Activated naive CD8-positive, alpha-beta T cell treated with anti-CD3 and anti-CD28 coated beads, Interleukin-2, amount 50 U/mL, for 16 hours (primary cell): ENCODE measurements at regions not wholly inside any gene's neighbourhood (a gene's known extent, or its start where the extent isn't known, plus 50 kb on each side); places are given as distances from the start of the nearest gene placed in this dataset.
"Not testable (repeated sequence)": the region's sequence is repeated elsewhere in the genome, so short reads cannot be mapped to it uniquely, and the experiment has no call there.

Source experiments
- DNase-seq: peaks from one replicate; pipeline ENCODE4 v3.0.0-alpha.2; 2020; ENCODE audit warnings: low read depth, low spot score

DNA sequence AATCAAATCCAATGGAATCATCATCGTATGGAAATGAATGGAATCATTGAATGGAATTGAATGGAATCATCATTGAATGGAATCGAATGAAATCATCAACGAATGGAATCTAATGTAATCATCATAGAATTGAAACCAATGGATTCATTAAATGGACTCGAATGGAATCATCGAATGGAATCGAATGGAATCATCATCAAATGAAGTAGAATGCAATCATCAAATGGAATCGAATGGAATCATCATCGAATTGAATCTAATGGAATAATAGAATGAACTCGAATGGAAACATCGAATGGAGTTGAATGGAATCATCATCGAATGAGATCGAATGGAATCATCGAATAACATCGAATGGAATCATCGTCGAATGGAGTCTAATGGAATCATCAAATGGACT, 232.8 kb downstream of the SHCBP1 start:
- not testable (repeated sequence) for DNase-seq

DNA sequence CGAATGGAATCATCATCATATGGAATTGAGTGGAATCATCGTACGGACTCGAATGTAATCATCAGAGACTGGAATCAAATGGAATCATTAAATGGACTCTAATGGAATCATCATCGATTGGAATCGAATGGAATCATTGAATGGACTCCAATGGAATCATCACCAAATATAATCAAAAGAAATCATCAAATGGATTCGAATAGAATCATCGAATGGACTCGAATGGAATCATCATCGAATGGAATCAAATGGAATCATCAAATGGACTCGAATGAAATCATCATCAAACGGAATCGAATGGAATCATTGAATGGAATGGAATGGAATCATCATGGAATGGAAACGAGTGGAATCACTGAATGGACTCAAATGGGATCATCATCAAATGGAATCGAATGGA, 233.5 kb downstream of the SHCBP1 start:
- peak; percentile 76 for DNase-seq

DNA sequence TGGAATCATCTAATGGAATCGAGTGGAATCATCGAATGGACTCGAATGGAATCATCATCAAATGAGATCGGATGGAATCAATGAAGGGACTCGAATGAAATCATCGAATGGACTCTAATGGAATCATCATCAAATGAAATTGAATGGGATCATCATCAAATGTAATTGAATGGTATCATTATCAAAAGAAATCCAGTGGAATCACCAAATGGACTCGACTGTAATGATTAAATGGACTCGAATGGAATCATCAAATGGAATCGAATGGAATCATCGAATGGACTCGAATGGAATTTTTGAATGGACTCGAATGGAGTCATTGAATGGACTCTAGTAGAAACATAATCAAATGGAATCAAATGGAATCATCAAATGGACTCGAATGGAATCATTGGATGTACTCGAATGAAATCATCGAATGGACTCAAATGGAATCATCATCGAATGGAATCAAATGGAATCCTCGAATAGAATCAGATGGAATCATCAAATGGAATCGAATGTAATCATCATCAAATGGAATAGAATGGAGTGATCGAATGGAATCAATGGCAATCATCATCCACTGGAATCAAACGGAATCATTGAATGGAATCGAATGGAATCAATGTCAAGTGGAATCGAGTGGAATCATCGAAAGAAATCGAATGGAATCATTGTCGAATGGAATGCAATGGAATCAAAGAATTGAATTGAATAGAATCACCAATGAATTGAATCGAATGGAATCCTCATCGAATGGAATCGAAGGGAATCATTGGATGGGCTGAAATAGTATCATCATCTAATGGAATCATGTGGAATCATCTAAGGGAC, 234.2 kb downstream of the SHCBP1 start:
- peak; percentile 37 for DNase-seq

DNA sequence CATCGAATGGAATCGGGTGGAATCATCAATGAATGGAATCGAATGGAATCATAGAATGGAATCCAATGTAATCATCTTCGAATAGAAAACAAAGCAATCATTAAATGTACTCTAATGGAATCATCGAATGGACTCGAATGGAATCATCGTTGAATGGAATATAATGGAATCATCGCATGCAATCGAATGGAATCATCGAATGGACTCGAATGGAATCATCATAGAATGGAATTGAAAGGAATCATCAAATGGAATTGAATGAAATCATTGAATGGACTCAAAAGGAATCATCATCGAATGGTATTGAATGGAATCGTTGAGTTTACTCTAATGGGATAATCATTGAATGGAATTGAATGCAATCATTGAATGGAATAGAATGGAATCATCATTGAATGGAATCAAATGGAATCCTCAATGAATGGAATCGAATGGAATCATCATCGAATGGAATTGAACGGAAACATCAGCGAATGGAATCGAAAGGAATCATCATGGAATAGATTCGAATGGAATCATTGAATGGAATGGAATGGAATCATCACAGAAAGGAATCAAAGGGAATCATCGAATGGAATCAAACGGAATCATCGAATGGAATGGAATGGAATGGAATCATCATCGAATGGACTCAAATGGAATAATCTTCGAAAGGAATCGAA, 234.9 kb downstream of the SHCBP1 start:
- not testable (repeated sequence) for DNase-seq

DNA sequence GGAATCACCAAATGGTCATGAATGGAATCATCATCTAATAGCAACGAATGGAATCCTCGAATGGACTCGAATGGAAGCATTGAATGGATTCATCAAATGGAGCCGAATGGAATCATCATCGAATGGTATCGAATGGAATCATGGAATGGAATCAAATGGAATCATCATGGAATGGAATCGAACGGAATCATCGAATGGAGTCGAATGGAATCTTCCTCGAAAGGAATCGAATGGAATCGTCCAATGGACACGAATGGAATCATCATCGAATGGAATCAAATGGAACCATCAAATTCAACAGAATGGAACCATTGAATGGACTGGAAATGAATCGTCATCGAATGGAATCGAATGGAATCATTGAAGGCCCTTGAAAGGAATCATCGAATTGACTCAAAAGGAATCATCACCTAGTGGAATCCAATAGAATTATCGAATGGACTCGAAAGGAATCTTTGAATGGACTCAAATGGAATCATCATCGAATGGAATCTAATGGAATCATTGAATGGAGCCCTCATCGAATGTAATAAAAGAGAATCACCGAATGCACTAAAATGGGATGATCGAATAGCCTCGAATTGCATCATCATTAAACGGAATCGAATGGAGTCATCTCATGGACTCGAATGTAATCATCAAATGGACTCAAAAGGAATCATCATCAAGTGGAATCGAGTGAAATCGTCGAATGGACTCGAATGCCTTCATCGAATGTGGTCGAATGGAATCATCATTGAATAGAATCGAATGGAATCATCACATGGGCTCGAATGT, 236.7 kb downstream of the SHCBP1 start:
- not testable (repeated sequence) for DNase-seq

DNA sequence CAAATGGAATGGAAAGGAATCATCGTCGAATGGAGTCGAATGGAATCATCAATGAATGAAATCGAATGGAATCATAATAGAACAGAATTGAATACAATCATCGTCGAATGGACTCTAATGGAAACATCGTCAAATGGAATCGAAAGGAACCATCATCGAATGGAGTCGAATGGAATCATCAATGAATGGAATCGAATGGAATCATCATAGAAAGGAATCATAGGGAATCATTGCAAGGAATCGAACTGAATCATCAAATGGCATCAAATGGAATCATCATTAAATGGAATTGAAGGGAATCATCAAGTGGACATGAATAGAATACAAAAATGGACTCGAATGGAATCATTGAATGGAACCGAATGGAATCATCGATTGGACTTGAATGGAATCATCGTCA, 237.6 kb downstream of the SHCBP1 start:
- not testable (repeated sequence) for DNase-seq

DNA sequence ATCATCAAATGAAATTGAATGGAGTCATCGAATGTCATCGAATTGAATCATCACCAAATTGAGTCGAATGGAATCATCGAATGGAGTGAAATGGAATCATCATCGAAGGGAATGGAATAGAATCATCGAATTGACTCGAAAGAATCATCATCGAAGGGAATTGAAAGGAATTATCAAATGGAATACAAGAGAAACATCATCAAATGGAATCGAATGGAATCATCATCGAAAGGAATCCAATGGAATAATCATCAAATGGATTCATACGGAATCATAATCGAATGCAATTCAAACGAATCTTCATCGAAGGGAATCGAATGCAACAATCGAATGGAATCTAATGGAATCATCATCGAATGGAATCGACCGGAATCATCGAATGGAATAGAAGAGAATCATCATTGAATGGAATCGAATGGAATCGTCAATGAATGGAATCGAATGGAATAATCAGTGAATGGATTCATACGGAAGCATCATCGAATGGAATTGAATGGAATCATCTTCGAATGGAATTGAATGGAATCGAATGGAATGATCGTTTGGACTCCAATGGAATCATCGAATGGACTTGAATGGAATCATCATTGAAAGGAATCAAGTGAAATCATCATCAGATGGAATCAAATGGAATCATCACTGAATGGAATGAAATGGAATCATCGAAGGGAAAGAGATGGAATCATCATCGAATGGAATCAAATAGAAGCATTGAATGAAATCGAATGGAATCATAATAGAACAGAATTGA, 238.2 kb downstream of the SHCBP1 start:
- DNase-seq = not testable (repeated sequence)

DNA sequence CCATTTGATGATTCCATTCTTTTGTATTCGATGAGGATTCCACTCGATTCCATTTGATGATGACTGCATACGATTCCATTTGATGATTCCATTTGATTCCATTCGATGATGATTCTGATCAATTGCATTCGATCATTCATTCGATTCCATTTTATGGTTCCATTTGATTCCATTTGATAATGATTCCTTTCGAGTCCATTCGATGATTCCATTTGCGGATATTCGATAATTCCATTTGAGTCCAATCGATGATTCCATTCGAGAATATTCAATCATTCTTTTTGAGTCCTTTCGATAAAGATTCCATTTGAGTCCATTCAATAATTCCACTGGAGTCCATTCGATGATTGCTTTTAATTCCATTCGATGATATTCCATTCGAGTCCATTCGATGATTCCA, 239.1 kb downstream of the SHCBP1 start:
- DNase-seq = not testable (repeated sequence)

DNA sequence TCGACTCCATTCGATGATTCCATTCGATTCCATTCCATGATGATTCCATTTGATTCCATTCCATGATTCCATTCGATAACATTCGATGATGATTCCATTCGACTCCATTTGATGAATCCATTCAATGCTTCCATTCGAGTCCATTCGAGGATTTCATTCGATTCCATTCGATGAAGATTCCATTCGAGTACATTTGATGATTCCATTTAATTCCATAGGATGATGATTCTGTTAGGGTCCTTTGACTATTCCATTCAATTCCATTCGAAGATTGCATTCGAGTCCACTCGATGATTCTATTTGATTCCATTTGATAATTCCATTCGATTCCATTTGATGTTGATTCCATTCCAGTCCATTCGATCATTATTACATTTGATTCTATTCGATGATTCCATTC, 239.8 kb downstream of the SHCBP1 start:
- DNase-seq = not testable (repeated sequence)
